Chondrocyte (in vitro differentiated cells): ENCODE measurements at regions not wholly inside any gene's neighbourhood (a gene's known extent, or its start where the extent isn't known, plus 50 kb on each side); places are given as distances from the start of the nearest gene placed in this dataset.
"Not testable (repeated sequence)": the region's sequence is repeated elsewhere in the genome, so short reads cannot be mapped to it uniquely, and the experiment has no call there.

Experiments
- DNase-seq: peaks from one replicate; pipeline ENCODE4 v3.0.0; 2021; ENCODE audit warnings: mixed read lengths, low spot score
- H3K27ac Mint-ChIP-seq: one replicate; pipeline ENCODE4 v1.8.0; 2021; ENCODE audit warnings: mild to moderate bottlenecking, moderate library complexity, mixed read lengths; ENCODE audit not compliant: unreplicated experiment
- H3K27me3 Mint-ChIP-seq: 2 replicates; pipeline ENCODE4 v1.8.0; 2021; ENCODE audit warnings: low read depth, mixed read lengths
- H3K36me3 Mint-ChIP-seq: 2 replicates; pipeline ENCODE4 v1.8.0; 2021; ENCODE audit warnings: low read depth, mixed read lengths
- H3K4me1 Mint-ChIP-seq: 2 replicates; pipeline ENCODE4 v1.8.0; 2021; ENCODE audit warnings: low read depth, mild to moderate bottlenecking, mixed read lengths
- H3K4me3 Mint-ChIP-seq: one replicate; pipeline ENCODE4 v1.8.0; 2021; ENCODE audit warnings: mild to moderate bottlenecking, moderate library complexity, mixed read lengths; ENCODE audit not compliant: unreplicated experiment
- H3K9me3 Mint-ChIP-seq: 2 replicates; pipeline ENCODE4 v1.8.0; 2021; ENCODE audit warnings: low read depth, mixed read lengths
- CTCF ChIP-seq: fragments of 200-600 bp; sonication (generic); IDR thresholded peaks from 2 replicates; pipeline ENCODE4 v1.5.0; 2021; ENCODE audit warnings: antibody characterized with exemption, mild to moderate bottlenecking, moderate library complexity

DNA sequence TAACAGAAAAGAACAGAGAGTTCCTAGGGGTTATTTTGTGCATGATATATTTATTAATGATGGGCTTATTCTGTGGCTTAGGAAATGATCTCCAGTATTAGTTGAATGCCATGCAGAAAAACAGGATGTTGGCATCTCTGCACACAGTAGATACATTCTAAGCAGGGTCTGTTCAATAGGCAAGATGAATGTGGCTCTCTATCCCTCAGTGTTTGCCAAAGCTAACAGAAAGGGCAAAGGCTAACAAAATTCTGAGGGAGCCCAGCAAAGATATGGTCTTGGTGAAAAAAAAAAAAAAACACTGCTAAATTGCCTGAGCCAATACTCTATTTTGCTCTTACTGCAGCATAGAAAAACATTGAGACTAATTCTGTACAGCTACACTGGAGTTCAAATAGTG lies 1095.8 kb downstream of the UQCRFS1 start:
- DNase-seq, result no peak
- peaks cover 8% of the 10 kb centered on the region for H3K4me1 Mint-ChIP-seq
- no peaks in the 10 kb centered on the region for H3K9me3 Mint-ChIP-seq
- no peaks in the 10 kb centered on the region for H3K36me3 Mint-ChIP-seq
- no peak for TF ChIP-seq CTCF
- H3K27ac Mint-ChIP-seq, result no peak overlapping the region
- no peaks in the 10 kb centered on the region for H3K27me3 Mint-ChIP-seq
- no peak overlapping the region for H3K4me3 Mint-ChIP-seq

DNA sequence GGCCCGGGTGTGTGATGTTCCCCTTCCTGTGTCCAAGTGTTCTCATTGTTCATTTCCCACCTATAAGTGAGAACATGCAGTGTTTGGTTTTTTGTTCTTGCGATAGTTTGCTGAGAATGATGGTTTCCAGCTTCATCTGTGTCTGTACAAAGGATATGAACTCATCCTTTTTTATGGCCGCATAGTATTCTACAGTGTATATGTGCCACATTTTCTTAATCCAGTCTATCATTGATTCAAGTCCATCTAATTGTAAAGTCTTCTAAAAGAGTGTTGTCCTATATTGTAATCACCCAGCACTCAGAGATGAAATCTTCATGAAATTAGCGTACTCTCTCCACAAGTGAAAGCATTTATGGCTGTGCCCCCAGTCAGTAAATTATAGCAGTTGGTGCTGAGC lies 1096.6 kb downstream of the UQCRFS1 start:
- not testable (repeated sequence) for DNase-seq, H3K9me3 Mint-ChIP-seq, H3K4me1 Mint-ChIP-seq, H3K36me3 Mint-ChIP-seq, H3K4me3 Mint-ChIP-seq, H3K27me3 Mint-ChIP-seq, H3K27ac Mint-ChIP-seq

DNA sequence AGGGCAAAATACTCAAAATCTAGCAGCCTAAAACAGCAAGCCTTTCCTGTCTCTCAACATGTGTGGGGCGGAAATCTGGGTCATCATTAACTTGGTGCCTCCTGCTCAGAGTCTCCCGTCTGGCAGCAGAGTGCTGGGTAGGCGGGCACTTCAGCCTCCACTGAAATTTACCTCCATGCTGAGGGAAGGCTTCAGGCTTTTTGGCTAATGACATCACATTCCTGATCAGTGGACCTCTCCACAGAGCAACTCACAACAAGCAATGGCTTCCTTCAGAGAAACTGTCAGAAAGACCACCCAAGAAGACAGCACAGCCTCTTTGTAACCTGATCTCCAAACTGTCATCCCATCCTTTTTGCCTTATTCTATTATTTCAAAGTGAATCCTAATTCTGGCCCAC lies 1109.0 kb downstream of the UQCRFS1 start:
- H3K27ac Mint-ChIP-seq, result no peak overlapping the region
- TF ChIP-seq CTCF, result no peak

DNA sequence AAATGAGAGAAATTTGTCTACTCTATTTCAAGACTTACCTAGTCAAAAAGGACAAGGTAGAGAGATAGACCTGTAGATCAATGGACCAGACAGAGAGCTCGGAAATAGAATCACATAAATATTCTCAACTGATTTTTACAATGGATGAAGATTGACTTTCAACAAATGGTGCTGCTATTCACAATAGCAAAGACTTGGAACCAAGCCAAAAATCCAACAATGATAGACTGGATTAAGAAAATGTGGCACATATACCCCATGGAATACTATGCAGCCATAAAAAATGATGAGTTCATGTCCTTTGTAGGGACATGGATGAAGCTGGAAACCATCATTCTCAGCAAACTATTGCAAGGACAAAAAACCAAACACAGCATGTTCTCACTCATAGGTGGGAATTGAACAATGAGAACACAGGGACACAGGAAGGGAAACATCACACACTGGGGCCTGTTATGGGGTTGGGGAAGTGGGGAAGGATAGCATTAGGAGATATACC lies 1128.2 kb downstream of the UQCRFS1 start:
- not testable (repeated sequence) for H3K36me3 Mint-ChIP-seq, DNase-seq, H3K27me3 Mint-ChIP-seq, H3K4me1 Mint-ChIP-seq, H3K27ac Mint-ChIP-seq, H3K4me3 Mint-ChIP-seq
- H3K9me3 Mint-ChIP-seq, result peaks cover 12% of the 10 kb centered on the region

More for the DNA sequence above, 1109.0 kb downstream of the UQCRFS1 start:
- no peaks in the 10 kb centered on the region for H3K9me3 Mint-ChIP-seq
- DNase-seq, result no peak
- no peaks in the 10 kb centered on the region for H3K4me1 Mint-ChIP-seq
- H3K36me3 Mint-ChIP-seq, result peaks cover 1% of the 10 kb centered on the region
- no peak overlapping the region for H3K4me3 Mint-ChIP-seq
- peaks cover 7% of the 10 kb centered on the region for H3K27me3 Mint-ChIP-seq

DNA sequence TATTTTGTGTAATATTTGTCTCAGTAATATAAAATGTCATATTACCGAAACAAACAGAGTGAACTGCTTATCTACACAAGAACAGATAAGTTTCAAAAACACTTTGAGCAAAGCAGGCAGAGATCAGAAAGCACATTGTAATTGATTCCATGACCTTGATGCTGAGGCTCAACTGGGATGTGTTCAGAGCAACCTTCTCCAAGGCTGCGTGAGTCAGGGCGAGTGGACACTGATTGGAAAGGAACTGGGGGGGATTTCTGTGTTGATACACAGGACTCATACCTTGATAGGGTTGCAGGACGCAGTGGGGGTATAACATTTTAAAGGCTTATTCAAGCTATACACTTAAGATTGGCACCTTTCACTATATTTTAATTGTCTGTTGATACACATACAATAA lies 1136.3 kb downstream of the UQCRFS1 start:
- no peak for DNase-seq
- Mint-ChIP-seq H3K4me3 (no peak overlapping the region), H3K9me3 (peaks cover 2% of the 10 kb centered on the region), H3K27me3 (peaks cover 6% of the 10 kb centered on the region), H3K27ac (no peak overlapping the region), H3K36me3 (peaks cover 1% of the 10 kb centered on the region), H3K4me1 (no peaks in the 10 kb centered on the region)
- no peak for TF ChIP-seq CTCF

DNA sequence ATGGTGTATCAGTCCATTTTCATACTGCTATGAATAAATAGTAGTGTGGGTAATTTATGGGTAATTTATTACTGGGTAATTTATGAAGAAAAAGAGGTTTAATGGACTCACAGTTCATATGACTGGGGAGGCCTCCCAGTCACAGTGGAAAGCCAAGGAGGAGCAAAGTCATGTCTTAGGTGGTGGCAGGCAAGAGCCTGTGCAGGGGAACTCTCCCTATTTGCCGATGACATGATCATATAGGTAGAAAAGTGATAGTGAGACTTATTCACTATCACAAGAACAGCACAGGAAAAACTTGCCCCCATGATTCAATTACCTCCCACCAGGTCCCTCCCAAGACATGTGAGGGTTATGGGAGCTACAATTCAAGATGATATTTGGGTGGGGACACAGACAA lies 1137.7 kb downstream of the UQCRFS1 start:
- Mint-ChIP-seq H3K4me3 (no peak overlapping the region), H3K36me3 (no peaks in the 10 kb centered on the region), H3K27ac (no peak overlapping the region), H3K9me3 (no peaks in the 10 kb centered on the region), H3K4me1 (no peaks in the 10 kb centered on the region), H3K27me3 (peaks cover 6% of the 10 kb centered on the region)
- TF ChIP-seq CTCF, result no peak
- no peak for DNase-seq
